SKM-1 (cell line): ENCODE measurements at regions not wholly inside any gene's neighbourhood (a gene's known extent, or its start where the extent isn't known, plus 50 kb on each side); places are given as distances from the start of the nearest gene placed in this dataset.

Experiments used
- DNase-seq: peaks from one replicate; lab custom pipeline; 2025; ENCODE audit not compliant: unreplicated experiment; lab: John Stamatoyannopoulos, UW

- no peak for DNase-seq
Measured at GRCh38 chr2:80703532-80703931, 399.0 kb upstream of the LRRTM1 start.

- DNase-seq, result no peak
Measured at GRCh38 chr2:80700961-80701360, 396.4 kb upstream of the LRRTM1 start.
